Motor neuron (in vitro differentiated cells): ENCODE measurements at regions not wholly inside any gene's neighbourhood (a gene's known extent, or its start where the extent isn't known, plus 50 kb on each side); places are given as distances from the start of the nearest gene placed in this dataset.
A peak's percentile ranks its signal among the peaks of the same experiment; 100 is the strongest.

Source experiments
- ATAC-seq, 8 experiments: fragments of 200-7000 bp; cut with Tn5 transposase; replicated peaks in 6 of 8; 2 replicates each; pipeline ENCODE4 v1.8.0; 2021; ENCODE audit warnings: mild to moderate bottlenecking in 8 of 8, moderate library complexity in 8 of 8
- H3K27ac ChIP-seq, 2 donors: fragments of 250-450 bp; sonication (Bioruptor Pico); 2 replicates each; pipeline ENCODE4 v1.9.0; 2021; ENCODE audit warnings: antibody characterized with exemption in 2 of 2, mild to moderate bottlenecking in 2 of 2, moderate library complexity in 1 of 2
- H3K4me1 ChIP-seq, 2 donors: fragments of 250-450 bp; sonication (Bioruptor Pico); replicated peaks in 1 of 2; 2 replicates each; pipeline ENCODE4 v1.6.1; 2021; ENCODE audit warnings: antibody characterized with exemption in 2 of 2, mild to moderate bottlenecking in 2 of 2, moderate library complexity in 1 of 2
- H3K4me3 ChIP-seq, 5 donors: fragments of 250-450 bp; sonication (Bioruptor Pico); 2 replicates each; pipeline ENCODE4 v1.9.0; 2021; ENCODE audit warnings: antibody characterized with exemption in 5 of 5, mild to moderate bottlenecking in 5 of 5, moderate library complexity in 4 of 5
- WGBS, 10 experiments: fragments of 450-650 bp; shearing (Covaris generic); methylation state at CpG; one replicate each; pipeline ENCODE4 v1.0.0; 2022; 5-methylcytosine and 5-hydroxymethylcytosine counted together
- in situ Hi-C, 9 experiments: fragments of 400-800 bp; cut with MboI; loops; one replicate each; pipeline ENCODE4 v1.15.0; 2021; ENCODE audit warnings: low sequenced_read_pairs in 9 of 9, low pct_unique_long_range_greater_than_20kb in 2 of 9; ENCODE audit not compliant: unreplicated experiment in 9 of 9

DNA sequence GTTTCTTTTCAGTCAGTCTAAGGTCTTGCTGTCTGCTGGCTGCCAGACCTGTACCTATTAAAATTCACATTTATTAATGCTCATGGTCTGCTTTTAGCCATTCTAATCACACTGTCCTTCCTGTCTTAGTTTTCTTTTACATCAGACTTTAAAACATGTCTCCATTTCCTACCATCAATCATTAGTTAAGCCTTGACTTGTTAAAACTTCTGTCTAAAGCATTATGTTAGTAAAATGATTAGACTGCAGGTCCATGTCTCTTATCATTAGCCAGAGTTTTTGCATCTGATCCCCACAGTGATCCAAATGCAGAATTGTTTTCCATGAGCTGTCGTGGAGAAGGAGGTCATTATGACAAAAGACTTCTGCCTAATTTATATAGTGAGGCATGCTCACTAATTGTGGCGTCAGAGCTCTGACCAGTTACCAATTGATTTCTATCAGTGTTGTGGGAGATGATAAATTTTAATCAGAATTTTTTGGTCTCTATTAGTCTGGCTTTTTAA, 226.5 kb downstream of the DKK1 start:
- 0 to 86% (median 34%) methylated on average over 1 to 2 of the region's 2 CpGs for WGBS, 10 experiments
- Histone ChIP-seq H3K27ac (no peak overlapping the region), H3K4me3 (no peak overlapping the region), H3K4me1 (peaks cover 0 to 10% of the 10 kb centered on the region in 2 donors)
- ATAC-seq: no peak
- in situ Hi-C loops: no loop called here

DNA sequence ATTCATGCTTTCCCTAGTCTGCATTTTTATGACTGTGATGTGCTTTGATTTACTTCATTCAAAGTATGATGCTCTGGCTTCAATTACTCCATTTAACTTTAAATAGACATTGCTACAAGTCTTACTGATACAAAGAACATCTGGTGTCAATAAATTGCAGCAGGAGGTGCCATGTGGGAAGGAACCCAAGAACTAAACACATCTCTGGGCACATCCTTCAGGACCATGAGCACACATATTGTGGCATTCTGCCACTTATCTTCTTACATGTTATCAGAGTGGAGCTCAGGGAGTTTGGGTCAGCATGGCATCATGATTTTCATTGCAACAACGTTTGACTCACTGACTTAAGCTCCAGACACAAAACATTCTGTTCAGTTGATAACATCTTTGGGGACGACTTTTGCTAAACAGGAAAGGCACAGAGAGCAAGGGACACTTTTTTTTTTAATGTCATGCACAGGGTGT, 227.0 kb downstream of the DKK1 start:
- Histone ChIP-seq H3K4me3 (no peak overlapping the region), H3K4me1 (peaks cover 0 to 10% of the 10 kb centered on the region in 2 donors), H3K27ac (no peak overlapping the region)
- ATAC-seq: peak in 2 of 8 experiments; percentile 14 to 58
- WGBS, 10 experiments: 0 to 63% (median 60%) methylated on average over 1 to 2 of the region's 2 CpGs; no CpG with 5 or more reads in 3 of the 10 experiments
- in situ Hi-C loops: no loop called here

DNA sequence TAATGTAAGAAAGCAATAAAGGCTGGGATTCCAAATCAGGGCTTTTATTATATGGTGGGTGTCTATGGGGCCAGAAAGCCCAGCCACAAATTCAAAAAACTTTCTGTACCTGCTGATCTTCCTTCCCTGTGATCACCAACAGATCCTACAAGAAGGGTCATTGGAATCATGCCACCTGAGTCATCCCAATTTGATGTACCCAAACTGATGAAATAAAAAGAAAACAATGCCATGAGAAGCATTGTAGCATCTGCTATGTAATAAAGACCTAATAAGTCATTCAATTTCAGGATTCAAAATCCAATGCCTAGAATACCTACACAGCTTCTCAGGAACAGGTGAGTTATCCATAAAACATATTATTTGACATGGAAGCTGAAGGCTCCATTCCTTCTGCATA, 228.8 kb downstream of the DKK1 start:
- Histone ChIP-seq H3K4me1 (peaks cover 0 to 10% of the 10 kb centered on the region in 2 donors), H3K4me3 (no peak overlapping the region), H3K27ac (no peak overlapping the region)
- in situ Hi-C loops: no loop called here
- ATAC-seq: no peak

DNA sequence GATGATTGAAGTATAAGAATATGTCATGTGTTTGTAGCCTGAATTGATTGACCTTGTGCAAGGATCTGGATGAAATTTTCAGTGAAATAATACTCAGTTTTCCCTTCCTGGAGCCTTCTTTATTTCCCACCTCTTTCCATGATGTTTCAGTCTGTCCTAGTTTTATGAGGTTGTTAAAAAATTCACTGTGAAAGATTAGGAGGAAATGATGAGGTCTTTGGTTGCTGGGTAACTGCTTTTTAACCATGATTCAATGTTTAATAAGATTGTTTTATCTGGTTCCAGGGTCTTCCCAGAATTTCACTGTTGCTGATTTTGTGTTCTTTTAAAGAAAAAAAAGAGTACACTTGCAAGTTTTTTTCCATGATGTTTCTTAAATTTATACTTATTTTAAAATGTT, 221.5 kb downstream of the MBL2 start:
- ATAC-seq: no peak
- Histone ChIP-seq H3K27ac (no peak overlapping the region), H3K4me1 (no peaks in the 10 kb centered on the region), H3K4me3 (no peak overlapping the region)
- in situ Hi-C loops: loop anchor here in 3 of 9 experiments (25.0 kb wide), 1 partner anchor 239 kb away; the partner anchor contains the start of gene DKK1 (in 3 of the 3)

DNA sequence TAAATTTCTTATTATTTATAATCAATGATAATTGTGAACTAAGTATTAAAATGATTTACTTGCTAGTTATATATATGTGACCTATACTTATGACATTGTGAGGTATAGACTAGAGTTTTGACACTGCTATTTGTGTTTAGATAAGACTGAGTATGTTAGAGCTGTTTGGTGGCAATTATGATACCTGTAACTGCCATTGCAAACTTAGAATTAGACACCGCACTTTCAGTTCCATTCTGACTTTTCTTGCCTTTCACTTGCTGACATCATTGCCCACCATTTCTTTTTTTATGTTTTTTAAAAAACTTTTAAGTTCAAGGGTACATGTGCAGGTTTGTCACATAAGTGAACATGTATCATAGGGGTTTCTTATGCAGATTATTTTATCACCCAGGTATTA, 214.5 kb downstream of the MBL2 start:
- 67 to 100% (median 100%) methylated on average over 1 of the region's 1 CpG for WGBS, 10 experiments
- Histone ChIP-seq H3K4me3 (no peak overlapping the region), H3K4me1 (no peaks in the 10 kb centered on the region), H3K27ac (no peak overlapping the region)
- in situ Hi-C loops: loop anchor here in 3 of 9 experiments (25.0 kb wide), 1 partner anchor 246 kb away; the partner anchor contains the start of gene DKK1 (in 3 of the 3)
- no peak for ATAC-seq

DNA sequence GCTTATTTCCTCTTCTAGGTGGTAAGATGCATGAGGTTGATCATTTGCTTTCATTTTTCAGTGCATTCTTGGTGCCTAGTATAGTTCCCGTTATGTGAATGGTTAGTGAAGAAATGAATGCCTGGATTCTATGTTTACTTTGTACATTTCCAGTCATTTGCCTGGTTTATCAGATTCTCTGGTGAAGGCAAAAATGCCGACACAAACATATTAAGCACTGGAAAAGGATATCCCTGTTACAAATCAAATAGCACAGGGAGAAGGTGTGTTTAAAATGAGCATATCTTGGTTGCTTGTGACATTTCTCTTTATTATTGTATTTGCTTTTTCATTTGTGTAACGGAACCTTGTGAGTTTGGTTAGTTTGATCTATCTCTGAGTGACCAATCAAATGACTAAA, 211.3 kb downstream of the MBL2 start:
- H3K4me3 ChIP-seq: no peak overlapping the region
- WGBS, 10 experiments: 71 to 100% (median 93%) methylated on average over 1 to 3 of the region's 3 CpGs; no CpG with 5 or more reads in 1 of the 10 experiments
- in situ Hi-C loops: loop anchor here in 3 of 9 experiments (25.0 kb wide), 1 partner anchor 249 kb away; the partner anchor contains the start of gene DKK1 (in 3 of the 3)
- no peak overlapping the region for H3K27ac ChIP-seq
- no peak for ATAC-seq
- no peaks in the 10 kb centered on the region for H3K4me1 ChIP-seq

DNA sequence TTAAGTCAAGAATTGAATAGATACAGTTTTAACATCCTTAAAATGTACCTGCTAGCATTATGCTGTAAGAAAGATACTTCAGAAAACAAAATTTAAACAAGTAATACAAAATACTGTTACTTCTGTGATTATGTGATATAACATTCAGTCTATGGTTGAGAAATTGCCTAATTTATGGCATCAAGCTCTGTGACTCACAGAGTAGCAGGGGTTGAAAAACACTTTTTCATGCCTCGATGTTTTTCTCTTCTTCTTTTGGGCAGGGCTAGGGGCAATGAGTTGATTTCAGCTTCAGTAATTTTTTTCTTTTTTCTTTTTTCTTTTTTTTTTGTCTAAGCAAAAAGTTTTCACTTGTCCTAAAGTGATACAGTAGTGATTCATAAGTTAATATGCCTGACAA, 209.2 kb downstream of the MBL2 start:
- WGBS, 10 experiments: 0 to 100% (median 86%) methylated on average over 1 of the region's 1 CpG
- peak in 2 of 8 experiments; percentile 20 to 49 for ATAC-seq
- no peak overlapping the region for H3K27ac ChIP-seq
- no peaks in the 10 kb centered on the region for H3K4me1 ChIP-seq
- in situ Hi-C loops: loop anchor here in 3 of 9 experiments (25.0 kb wide), 1 partner anchor 251 kb away; the partner anchor contains the start of gene DKK1 (in 3 of the 3)
- no peak overlapping the region for H3K4me3 ChIP-seq

DNA sequence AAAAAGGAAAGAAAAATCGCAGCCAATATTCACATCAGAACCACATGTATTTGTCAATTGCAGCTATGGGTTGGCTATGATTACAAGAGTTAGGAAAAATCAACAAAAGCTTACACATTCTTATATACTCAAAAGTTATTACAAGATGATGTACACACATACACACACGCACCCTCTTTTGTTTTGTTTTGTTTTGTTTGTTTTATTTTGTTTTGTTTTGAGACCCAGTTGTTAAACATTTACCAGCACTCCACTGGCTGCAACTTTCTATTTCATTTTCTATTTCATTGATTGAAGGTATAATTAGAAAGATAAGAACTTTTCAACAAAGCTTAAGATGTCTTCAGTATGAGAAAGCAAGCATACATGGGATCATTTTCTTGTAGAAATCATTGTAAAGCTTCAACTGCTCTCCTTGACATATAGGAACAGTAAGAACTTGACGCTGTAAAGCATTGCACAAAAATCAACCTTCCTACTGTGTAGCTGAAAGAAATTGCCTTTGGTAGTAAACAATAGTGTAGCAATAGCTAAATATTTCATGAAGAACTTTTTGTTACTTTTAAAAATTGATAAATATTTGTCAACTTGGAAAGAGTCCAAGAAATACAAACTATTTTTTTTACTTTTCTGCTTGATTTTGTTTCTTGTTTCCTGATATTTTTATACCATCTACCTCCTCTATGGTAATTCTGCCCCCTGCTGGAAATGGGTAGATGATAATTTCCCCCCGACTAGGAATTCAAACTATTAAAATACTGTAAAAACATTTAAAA, 205.9 kb downstream of the MBL2 start:
- Histone ChIP-seq H3K27ac (no peak overlapping the region), H3K4me1 (no peaks in the 10 kb centered on the region), H3K4me3 (no peak overlapping the region)
- in situ Hi-C loops: loop anchor here in 3 of 9 experiments (25.0 kb wide), 1 partner anchor 254 kb away; the partner anchor contains the start of gene DKK1 (in 3 of the 3)
- no peak for ATAC-seq
- 17 to 74% (median 59%) methylated on average over 1 to 4 of the region's 4 CpGs for WGBS, 10 experiments

DNA sequence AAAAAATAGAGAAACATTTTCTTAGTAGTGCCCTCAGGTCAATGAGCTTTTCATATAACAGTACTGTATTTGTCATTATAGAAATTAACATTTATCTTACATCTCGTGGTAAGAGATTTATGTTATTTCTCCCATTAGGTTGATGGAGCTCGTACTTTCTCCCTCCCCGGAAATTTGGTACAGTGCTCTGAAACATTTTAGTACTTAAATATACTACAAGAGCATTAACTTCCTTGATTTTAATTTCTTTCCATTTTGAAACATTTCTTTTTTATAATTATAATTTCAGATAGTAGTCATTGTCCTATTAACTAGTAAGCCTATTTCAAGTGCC, 205.4 kb downstream of the MBL2 start:
- no peaks in the 10 kb centered on the region for H3K4me1 ChIP-seq
- H3K4me3 ChIP-seq: no peak overlapping the region
- no peak overlapping the region for H3K27ac ChIP-seq
- 46 to 100% (median 71%) methylated on average over 1 to 3 of the region's 3 CpGs; no CpG with 5 or more reads in 1 of the 10 experiments for WGBS, 10 experiments
- in situ Hi-C loops: loop anchor here in 3 of 9 experiments (25.0 kb wide), 1 partner anchor 255 kb away; the partner anchor contains the start of gene DKK1 (in 3 of the 3)
- ATAC-seq: no peak

DNA sequence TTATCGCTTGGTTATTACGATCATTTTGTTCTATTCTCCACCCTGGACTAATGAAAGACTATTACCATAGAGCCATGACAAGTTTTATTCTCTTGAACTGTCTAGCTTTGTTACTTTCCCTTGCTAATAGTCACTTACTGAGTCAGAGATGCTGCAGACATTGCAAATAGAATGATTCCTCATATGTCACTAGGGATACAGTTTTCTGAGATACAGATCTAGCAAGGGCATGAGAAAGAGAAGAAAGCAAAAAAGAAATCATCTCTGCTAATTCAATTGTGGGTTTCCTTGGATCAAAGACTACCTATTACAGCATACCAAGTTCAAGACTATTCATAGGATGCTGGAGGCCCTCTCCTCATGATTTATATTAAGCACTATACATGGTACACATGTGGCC, 204.3 kb downstream of the MBL2 start:
- Histone ChIP-seq H3K4me1 (no peaks in the 10 kb centered on the region), H3K27ac (no peak overlapping the region), H3K4me3 (no peak overlapping the region)
- 0 to 100% (median 84%) methylated on average over 1 to 2 of the region's 2 CpGs; no CpG with 5 or more reads in 1 of the 10 experiments for WGBS, 10 experiments
- peak in 4 of 8 experiments; percentile 23 to 87 (median 44) for ATAC-seq
- in situ Hi-C loops: loop anchor here in 3 of 9 experiments (25.0 kb wide), 1 partner anchor 256 kb away; the partner anchor contains the start of gene DKK1 (in 3 of the 3)

DNA sequence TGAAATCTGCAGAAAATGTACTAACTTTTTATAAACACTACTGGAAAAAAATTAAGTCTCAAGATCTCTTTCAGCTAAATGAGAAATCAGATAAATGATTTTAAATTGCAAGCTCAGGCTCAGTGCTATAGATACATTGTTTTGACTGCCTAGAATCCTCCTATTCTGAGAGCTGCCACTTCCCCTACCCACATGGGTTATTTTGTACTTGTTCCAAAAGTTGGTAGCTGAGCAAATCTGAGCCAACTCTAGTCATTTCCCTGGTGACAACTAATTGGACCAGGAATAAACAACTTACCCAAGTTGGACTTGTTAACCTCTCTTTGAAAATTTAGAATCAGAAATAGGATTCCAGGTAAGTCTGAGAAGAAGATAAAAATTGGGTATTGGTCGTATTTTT, 202.1 kb downstream of the MBL2 start:
- no peak overlapping the region for H3K4me3 ChIP-seq
- in situ Hi-C loops: loop anchor here in 3 of 9 experiments (25.0 kb wide), 1 partner anchor 258 kb away; the partner anchor contains the start of gene DKK1 (in 3 of the 3)
- ATAC-seq: no peak
- no peaks in the 10 kb centered on the region for H3K4me1 ChIP-seq
- H3K27ac ChIP-seq: no peak overlapping the region
- WGBS, 10 experiments: 0 to 100% (median 89%) methylated on average over 1 of the region's 1 CpG

DNA sequence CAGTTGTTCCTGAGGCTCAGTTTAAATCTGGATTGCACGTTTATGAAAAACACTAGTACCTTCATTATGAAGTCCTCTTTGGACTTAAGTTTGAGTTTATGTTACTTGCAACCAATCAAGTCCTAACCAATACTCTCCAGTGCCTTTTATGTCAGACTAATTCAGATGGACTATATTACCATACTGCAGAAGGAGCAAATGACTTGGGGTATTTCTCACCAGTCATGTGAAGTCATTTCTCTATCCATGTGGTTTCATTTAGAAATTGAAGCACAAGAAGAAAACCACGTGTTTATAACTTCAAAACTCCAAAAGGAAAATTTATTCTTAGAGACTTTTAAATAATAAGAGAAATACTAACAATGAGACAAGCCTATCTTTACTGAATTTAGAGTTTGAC, 201.6 kb downstream of the MBL2 start:
- ATAC-seq: peak in 2 of 8 experiments; percentile 55 to 64
- WGBS, 10 experiments: 0 to 100% (median 63%) methylated on average over 1 to 2 of the region's 2 CpGs; no CpG with 5 or more reads in 1 of the 10 experiments
- Histone ChIP-seq H3K27ac (no peak overlapping the region), H3K4me3 (no peak overlapping the region), H3K4me1 (no peaks in the 10 kb centered on the region)
- in situ Hi-C loops: loop anchor here in 3 of 9 experiments (25.0 kb wide), 1 partner anchor 259 kb away; the partner anchor contains the start of gene DKK1 (in 3 of the 3)

DNA sequence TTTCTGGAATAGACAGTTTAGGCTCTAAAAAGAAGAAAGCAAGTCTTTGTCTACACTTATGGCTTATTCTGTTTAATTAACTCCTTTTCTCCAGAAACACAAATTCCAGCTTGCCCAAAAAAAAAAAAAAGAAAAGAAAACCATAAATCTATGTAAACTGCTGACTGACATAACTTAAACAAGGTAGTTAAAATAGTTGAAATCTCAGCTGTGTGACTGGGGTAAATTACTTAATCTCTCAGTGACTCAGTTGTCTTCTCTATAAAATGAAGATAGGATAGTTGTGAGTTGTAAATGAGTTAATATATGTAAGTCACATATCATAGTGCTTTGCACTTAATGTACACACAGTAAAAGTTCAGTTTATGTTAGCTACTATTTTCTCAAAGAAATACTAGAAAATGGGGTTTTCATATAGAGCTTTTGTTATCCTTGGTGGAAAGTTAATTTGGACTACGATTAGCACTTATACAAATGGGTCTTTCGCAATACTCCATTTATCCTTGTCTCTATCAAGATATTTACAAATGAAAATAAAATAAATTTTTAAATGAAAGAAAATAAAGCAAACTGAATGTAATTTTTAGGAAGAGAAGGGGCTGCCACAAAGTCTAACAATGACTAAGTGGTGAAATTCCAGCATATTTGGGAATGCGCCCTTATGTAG, 200.9 kb downstream of the MBL2 start:
- ATAC-seq: no peak
- WGBS, 10 experiments: 90 to 100% (median 100%) methylated on average over 1 to 3 of the region's 3 CpGs
- Histone ChIP-seq H3K4me1 (no peaks in the 10 kb centered on the region), H3K27ac (no peak overlapping the region), H3K4me3 (no peak overlapping the region)
- in situ Hi-C loops: loop anchor here in 3 of 9 experiments (25.0 kb wide), 1 partner anchor 259 kb away; the partner anchor contains the start of gene DKK1 (in 3 of the 3)
